Ishikawa (cell line): ENCODE measurements at regions not wholly inside any gene's neighbourhood (a gene's known extent, or its start where the extent isn't known, plus 50 kb on each side); places are given as distances from the start of the nearest gene placed in this dataset.

Experiments
- CEBPB ChIP-seq: IDR thresholded peaks from 2 replicates; pipeline ENCODE4 v1.6.1; 2012
- CREB1 ChIP-seq: IDR thresholded peaks from 2 replicates; pipeline ENCODE4 v1.6.1; 2012; ENCODE audit warnings: low read depth
- EGR1 ChIP-seq: IDR thresholded peaks from 2 replicates; pipeline ENCODE4 v1.6.1; 2012
- EP300 ChIP-seq: IDR thresholded peaks from 2 replicates; pipeline ENCODE4 v1.6.1; 2012; ENCODE audit warnings: borderline replicate concordance
- FOXM1 ChIP-seq: IDR thresholded peaks from 2 replicates; pipeline ENCODE4 v1.6.1; 2012; ENCODE audit warnings: low read depth, borderline replicate concordance
- MAX ChIP-seq: IDR thresholded peaks from 2 replicates; pipeline ENCODE4 v1.6.1; 2012
- NFIC ChIP-seq: IDR thresholded peaks from 2 replicates; pipeline ENCODE4 v1.6.1; 2012
- RAD21 ChIP-seq: IDR thresholded peaks from 2 replicates; pipeline ENCODE4 v1.6.1; 2012; ENCODE audit warnings: low read depth
- REST ChIP-seq: IDR thresholded peaks from 2 replicates; pipeline ENCODE4 v1.6.1; 2012; ENCODE audit warnings: low read depth, mild to moderate bottlenecking
- TAF1 ChIP-seq: IDR thresholded peaks from 2 replicates; pipeline ENCODE4 v1.6.1; 2012; ENCODE audit warnings: low read depth, mild to moderate bottlenecking
- TCF12 ChIP-seq: IDR thresholded peaks from 2 replicates; pipeline ENCODE4 v1.6.1; 2012; ENCODE audit warnings: low read depth
- TEAD4 ChIP-seq: IDR thresholded peaks from 2 replicates; pipeline ENCODE4 v1.6.1; 2012
- USF1 ChIP-seq: IDR thresholded peaks from 2 replicates; pipeline ENCODE4 v1.6.1; 2012
- YY1 ChIP-seq: IDR thresholded peaks from 2 replicates; pipeline ENCODE4 v1.6.1; 2012; ENCODE audit warnings: low read depth
- ZBTB7A ChIP-seq: IDR thresholded peaks from 2 replicates; pipeline ENCODE4 v1.6.1; 2012; ENCODE audit warnings: low read depth

GRCh38 chr4:83708500-83709175 lies 172.7 kb downstream of the GPAT3 start:
- no peak for TF ChIP-seq USF1
- no peak for TF ChIP-seq FOXM1
- no peak for TF ChIP-seq MAX
- TF ChIP-seq EP300: no peak
- no peak for TF ChIP-seq EGR1
- TF ChIP-seq ZBTB7A: no peak
- TF ChIP-seq RAD21: no peak
- no peak for TF ChIP-seq TCF12
- TF ChIP-seq REST: no peak
- TF ChIP-seq YY1: no peak
- no peak for TF ChIP-seq TEAD4

GRCh38 chr4:83704786-83705185 lies 168.9 kb downstream of the GPAT3 start:
- TF ChIP-seq RAD21 (no peak), NFIC (no peak), REST (no peak), YY1 (no peak), MAX (no peak)

- TF ChIP-seq ZBTB7A (no peak), TAF1 (no peak), TEAD4 (no peak), RAD21 (no peak), EGR1 (no peak), USF1 (no peak), REST (no peak), NFIC (no peak), FOXM1 (no peak), CREB1 (no peak), CEBPB (no peak), MAX (no peak), EP300 (no peak), TCF12 (no peak), YY1 (no peak)
Measured at GRCh38 chr4:83703752-83704151, 167.8 kb downstream of the GPAT3 start.

- TF ChIP-seq MAX (no peak), TCF12 (no peak)
Measured at GRCh38 chr4:83701041-83701440, 165.1 kb downstream of the GPAT3 start.

- TF ChIP-seq CREB1 (no peak), ZBTB7A (no peak), FOXM1 (no peak), REST (no peak), USF1 (no peak), RAD21 (no peak), TCF12 (no peak), YY1 (no peak), TEAD4 (no peak), EGR1 (no peak), EP300 (no peak), NFIC (no peak), TAF1 (no peak), MAX (no peak), CEBPB (no peak)
Measured at GRCh38 chr4:83699358-83699757, 163.4 kb downstream of the GPAT3 start.
